Small intestine (tissue), 7 donors: ENCODE measurements at regions not wholly inside any gene's neighbourhood (a gene's known extent, or its start where the extent isn't known, plus 50 kb on each side); places are given as distances from the start of the nearest gene placed in this dataset.
A peak's percentile ranks its signal among the peaks of the same experiment; 100 is the strongest.

Experiments
- DNase-seq, 2 donors: peaks; one replicate each; pipeline versions ENCODE4 v3.0.0 to v3.0.0-alpha.2; 2013
- FAIRE-seq: peaks from 2 replicates; lab custom pipeline; 2012; peaks lifted over from hg19 to GRCh38; lab: Jason Lieb, UNC
- H3K27ac ChIP-seq, 3 donors: one replicate each; pipeline ENCODE4 v1.5.1; 2013; ENCODE audit warnings: low read length in 2 of 3, mild to moderate bottlenecking in 2 of 3, control low read depth in 1 of 3, inconsistent platforms in 1 of 3, low read depth in 1 of 3, moderate library complexity in 1 of 3
- H3K27me3 ChIP-seq, 3 donors: one replicate each; pipeline ENCODE4 v1.6.1; 2013; ENCODE audit warnings: low read length in 3 of 3, inconsistent platforms in 1 of 3; ENCODE audit not compliant: control insufficient read depth in 3 of 3, insufficient read depth in 3 of 3
- H3K36me3 ChIP-seq, 3 donors: one replicate each; pipeline ENCODE4 v1.6.1; 2013; ENCODE audit warnings: low read length in 3 of 3, inconsistent platforms in 1 of 3, low read depth in 1 of 3, mild to moderate bottlenecking in 1 of 3, moderate library complexity in 1 of 3; ENCODE audit not compliant: control insufficient read depth in 3 of 3, insufficient read depth in 2 of 3
- H3K4me1 ChIP-seq, 3 donors: one replicate each; pipeline ENCODE4 v1.6.1; 2013; ENCODE audit warnings: low read length in 2 of 3, inconsistent platforms in 1 of 3, low read depth in 1 of 3, mild to moderate bottlenecking in 1 of 3, moderate library complexity in 1 of 3; ENCODE audit not compliant: control insufficient read depth in 3 of 3, insufficient read depth in 2 of 3
- H3K4me3 ChIP-seq, 3 donors: one replicate each; pipeline ENCODE4 v1.5.1; 2013; ENCODE audit warnings: low read length in 3 of 3, control low read depth in 1 of 3, inconsistent platforms in 1 of 3, low read depth in 1 of 3, mild to moderate bottlenecking in 1 of 3, moderate library complexity in 1 of 3
- H3K9me3 ChIP-seq, 2 donors: one replicate each; pipeline ENCODE4 v1.6.1; 2013; ENCODE audit warnings: low read depth in 1 of 2, low read length in 1 of 2; ENCODE audit not compliant: control insufficient read depth in 2 of 2, insufficient read depth in 1 of 2
- WGBS, 3 donors: extraction: QIAGEN DNeasy Blood & Tissue Kit; methylation state at CpG; one replicate each; pipeline ENCODE4 v1.1.7; 2013; 5-methylcytosine and 5-hydroxymethylcytosine counted together
- donor health status: healthy with polysubstance abuse.
- donor health status: control.
- donor health status: control.
- donor health status: Bipolar disorder and iron deficiency.
- donor health status: healthy.

DNA sequence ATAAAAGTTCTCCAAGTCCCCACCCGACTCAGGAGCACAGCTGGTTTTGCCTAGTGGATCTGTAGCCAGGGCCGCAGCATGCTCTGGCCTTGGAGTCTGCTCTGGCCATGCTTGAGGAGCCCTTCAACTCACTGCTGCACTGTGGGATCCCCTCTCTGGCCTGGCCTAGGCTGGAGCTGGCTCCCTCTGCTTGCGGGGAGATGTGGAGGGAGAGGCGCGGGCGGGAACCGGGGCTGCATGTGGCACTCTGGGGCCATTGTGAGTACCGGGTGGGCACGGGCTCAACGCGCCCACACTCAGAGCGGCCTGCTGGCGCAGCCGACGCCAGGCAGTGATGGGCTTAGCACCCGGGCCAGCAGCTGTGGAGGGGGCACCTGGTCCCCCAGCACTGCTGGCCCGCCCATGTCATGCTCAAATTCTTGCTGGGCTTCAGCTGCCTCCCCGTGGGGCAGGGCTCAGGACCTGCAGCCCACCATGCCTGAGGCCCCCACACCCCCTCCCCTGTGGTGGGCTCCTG, 57.0 kb upstream of the ATP12A start:
- 96 to 98% (median 97%) methylated on average over 16 to 18 of the region's 18 CpGs for WGBS, 3 donors
- Histone ChIP-seq H3K27ac (no peak overlapping the region), H3K4me3 (no peak overlapping the region), H3K4me1 (peaks cover 0 to 9% (median 8%) of the 10 kb centered on the region in 3 donors), H3K27me3 (no peaks in the 10 kb centered on the region), H3K36me3 (no peaks in the 10 kb centered on the region), H3K9me3 (no peaks in the 10 kb centered on the region)
- DNase-seq: no peak
- no peak for FAIRE-seq

- Histone ChIP-seq H3K27ac (peak overlapping the region in 2 of 3 donors; percentile 34 to 85), H3K9me3 (no peaks in the 10 kb centered on the region), H3K4me3 (no peak overlapping the region), H3K36me3 (no peaks in the 10 kb centered on the region), H3K4me1 (peaks cover 0 to 8% (median 5%) of the 10 kb centered on the region in 3 donors), H3K27me3 (no peaks in the 10 kb centered on the region)
- no peak for FAIRE-seq
- no peak for DNase-seq
- 91 to 96% (median 95%) methylated on average over 12 of the region's 12 CpGs for WGBS, 3 donors
These were observed 55.8 kb upstream of the ATP12A start for GRCh38 chr13:24624363-24624762.

GRCh38 chr13:24624801-24625231, 55.4 kb upstream of the ATP12A start:
- Histone ChIP-seq H3K4me1 (peaks cover 0 to 8% (median 5%) of the 10 kb centered on the region in 3 donors), H3K27me3 (no peaks in the 10 kb centered on the region), H3K4me3 (no peak overlapping the region), H3K36me3 (no peaks in the 10 kb centered on the region), H3K9me3 (no peaks in the 10 kb centered on the region), H3K27ac (peak overlapping the region in 2 of 3 donors; percentile 34 to 85)
- 76 to 92% (median 91%) methylated on average over 7 of the region's 7 CpGs for WGBS, 3 donors
- DNase-seq (no peak), FAIRE-seq (no peak)

DNA sequence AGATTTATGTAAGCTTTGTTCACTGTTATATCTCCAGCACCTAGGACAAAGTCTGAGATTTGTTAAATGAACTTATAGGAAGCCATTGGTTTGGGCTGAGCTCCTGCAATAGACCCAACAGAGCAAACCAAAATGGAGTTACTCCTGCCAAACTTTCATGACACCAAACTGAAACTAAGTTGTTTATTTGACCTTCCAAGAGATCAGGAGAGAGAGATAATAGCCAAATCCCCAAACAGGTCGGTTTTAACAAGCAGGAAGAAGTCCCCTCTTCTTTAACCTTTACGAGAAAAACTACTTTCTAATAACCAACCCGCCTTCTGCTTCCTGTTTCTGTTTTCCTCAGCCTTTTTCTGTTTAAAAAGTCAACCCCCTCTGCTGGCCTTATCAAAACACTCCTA, 54.9 kb upstream of the ATP12A start:
- Histone ChIP-seq H3K27me3 (no peaks in the 10 kb centered on the region), H3K36me3 (no peaks in the 10 kb centered on the region), H3K9me3 (no peaks in the 10 kb centered on the region), H3K4me1 (peaks cover 0 to 8% (median 5%) of the 10 kb centered on the region in 3 donors), H3K27ac (peak overlapping the region in 2 of 3 donors; percentile 57 to 83), H3K4me3 (no peak overlapping the region)
- DNase-seq: no peak
- WGBS, 3 donors: 29 to 43% (median 39%) methylated on average over 3 of the region's 3 CpGs
- no peak for FAIRE-seq

- Histone ChIP-seq H3K36me3 (no peaks in the 10 kb centered on the region), H3K27ac (peak overlapping the region; percentile 33 to 93 (median 45)), H3K9me3 (no peaks in the 10 kb centered on the region), H3K27me3 (no peaks in the 10 kb centered on the region), H3K4me1 (peaks cover 0 to 8% (median 5%) of the 10 kb centered on the region in 3 donors), H3K4me3 (no peak overlapping the region)
- 67 to 78% (median 74%) methylated on average over 9 of the region's 9 CpGs for WGBS, 3 donors
- DNase-seq (peak in 1 of 2 donors; percentile 26), FAIRE-seq (no peak)
These were observed 54.0 kb upstream of the ATP12A start for GRCh38 chr13:24625870-24626849.

GRCh38 chr13:24627090-24627714, 53.0 kb upstream of the ATP12A start:
- Histone ChIP-seq H3K9me3 (no peaks in the 10 kb centered on the region), H3K4me1 (peaks cover under 1 to 8% (median 5%) of the 10 kb centered on the region in 3 donors), H3K27me3 (no peaks in the 10 kb centered on the region), H3K4me3 (no peak overlapping the region), H3K36me3 (no peaks in the 10 kb centered on the region), H3K27ac (no peak overlapping the region)
- 62 to 72% (median 64%) methylated on average over 25 of the region's 25 CpGs for WGBS, 3 donors
- DNase-seq (peak in 1 of 2 donors; percentile 61), FAIRE-seq (no peak)

DNA sequence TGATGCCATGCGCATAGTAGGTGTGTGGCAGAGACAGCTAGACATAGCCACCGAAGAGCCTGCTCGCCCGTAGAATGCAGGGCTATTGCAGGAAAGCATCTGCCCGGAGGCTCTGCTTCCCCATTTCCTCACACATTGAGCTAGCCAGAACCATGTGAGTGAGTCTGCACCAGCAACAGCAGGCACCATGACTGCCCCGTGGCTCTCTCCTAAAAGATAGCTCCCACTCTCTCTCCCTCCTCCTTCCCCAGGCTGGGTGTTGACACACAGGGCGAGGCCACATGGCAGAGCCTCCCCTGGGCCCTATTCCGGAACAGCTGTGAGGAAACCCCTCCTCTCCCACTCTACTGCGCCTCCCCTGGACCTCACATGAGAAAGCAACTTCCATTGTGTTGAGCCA, 52.3 kb upstream of the ATP12A start:
- DNase-seq: no peak
- FAIRE-seq: no peak
- Histone ChIP-seq H3K9me3 (no peaks in the 10 kb centered on the region), H3K4me3 (no peak overlapping the region), H3K4me1 (peaks cover 3 to 8% (median 5%) of the 10 kb centered on the region in 3 donors), H3K27me3 (no peaks in the 10 kb centered on the region), H3K27ac (no peak overlapping the region), H3K36me3 (no peaks in the 10 kb centered on the region)
- 78 to 80% (median 79%) methylated on average over 9 of the region's 9 CpGs for WGBS, 3 donors

DNA sequence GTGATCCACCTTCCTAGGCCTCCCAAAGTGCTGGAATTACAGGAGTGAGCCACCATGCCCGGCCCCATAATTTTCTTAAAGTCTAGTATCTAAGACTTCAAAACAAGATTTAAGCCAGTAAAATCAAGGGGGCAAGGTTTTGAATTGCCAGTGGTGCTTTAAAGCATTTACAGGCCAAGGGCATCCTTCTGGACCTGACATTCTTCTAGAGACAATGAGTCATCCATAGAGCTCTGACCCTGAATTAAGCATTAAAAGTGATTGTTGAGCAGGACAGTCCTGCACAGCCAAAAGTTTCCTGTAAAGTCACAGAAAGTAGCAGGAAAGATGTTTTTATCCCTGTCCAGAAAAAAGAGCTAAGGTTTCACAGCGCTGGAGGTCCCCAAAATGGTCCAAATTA, 50.9 kb upstream of the ATP12A start:
- H3K27ac ChIP-seq: no peak overlapping the region
- WGBS, 3 donors: 93 to 95% (median 94%) methylated on average over 2 of the region's 2 CpGs
- H3K4me1 ChIP-seq: peaks cover 3 to 8% (median 5%) of the 10 kb centered on the region in 3 donors
- H3K4me3 ChIP-seq: no peak overlapping the region
- H3K9me3 ChIP-seq: no peaks in the 10 kb centered on the region
- FAIRE-seq (no peak), DNase-seq (no peak)
- no peaks in the 10 kb centered on the region for H3K27me3 ChIP-seq
- no peaks in the 10 kb centered on the region for H3K36me3 ChIP-seq
